HPDE6-E6E7 (cell line): ENCODE measurements at regions not wholly inside any gene's neighbourhood (a gene's known extent, or its start where the extent isn't known, plus 50 kb on each side); places are given as distances from the start of the nearest gene placed in this dataset.

Source experiments
- DNase-seq: peaks from one replicate; pipeline ENCODE4 v3.0.0; 2011; ENCODE audit warnings: missing footprints; ENCODE audit errors: extremely low spot score

GRCh38 chr2:129428086-129428660 is 551.3 kb upstream of the RAB6C start:
- no peak for DNase-seq

- no peak for DNase-seq
Observed at GRCh38 chr2:129430911-129431310, 548.6 kb upstream of the RAB6C start.

GRCh38 chr2:129431881-129432280 is 547.6 kb upstream of the RAB6C start:
- DNase-seq: no peak

DNA sequence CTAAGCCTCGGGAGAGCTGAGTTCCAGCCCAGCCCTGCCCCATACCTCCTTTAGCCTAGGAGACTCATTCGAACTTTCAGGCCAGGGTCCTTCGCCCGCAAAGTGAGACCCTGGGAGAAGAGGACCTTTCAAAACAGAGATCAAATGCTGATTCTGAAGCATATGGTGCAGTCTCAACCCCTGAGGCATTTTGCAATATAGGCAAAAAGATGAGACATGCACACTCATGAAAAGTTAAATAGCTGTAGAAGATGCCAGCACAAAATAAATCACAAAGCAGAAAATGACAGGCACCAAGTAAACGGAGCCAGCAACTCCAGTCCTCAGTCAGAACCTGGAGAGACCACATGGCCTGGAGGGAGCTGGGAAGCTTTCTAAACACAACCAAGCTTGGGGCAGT is 542.7 kb upstream of the RAB6C start:
- no peak for DNase-seq

- DNase-seq: no peak
Observed at GRCh38 chr2:129437725-129438124, 541.7 kb upstream of the RAB6C start.

- DNase-seq: no peak
Observed at GRCh38 chr2:129438501-129439057, 540.9 kb upstream of the RAB6C start.

DNA sequence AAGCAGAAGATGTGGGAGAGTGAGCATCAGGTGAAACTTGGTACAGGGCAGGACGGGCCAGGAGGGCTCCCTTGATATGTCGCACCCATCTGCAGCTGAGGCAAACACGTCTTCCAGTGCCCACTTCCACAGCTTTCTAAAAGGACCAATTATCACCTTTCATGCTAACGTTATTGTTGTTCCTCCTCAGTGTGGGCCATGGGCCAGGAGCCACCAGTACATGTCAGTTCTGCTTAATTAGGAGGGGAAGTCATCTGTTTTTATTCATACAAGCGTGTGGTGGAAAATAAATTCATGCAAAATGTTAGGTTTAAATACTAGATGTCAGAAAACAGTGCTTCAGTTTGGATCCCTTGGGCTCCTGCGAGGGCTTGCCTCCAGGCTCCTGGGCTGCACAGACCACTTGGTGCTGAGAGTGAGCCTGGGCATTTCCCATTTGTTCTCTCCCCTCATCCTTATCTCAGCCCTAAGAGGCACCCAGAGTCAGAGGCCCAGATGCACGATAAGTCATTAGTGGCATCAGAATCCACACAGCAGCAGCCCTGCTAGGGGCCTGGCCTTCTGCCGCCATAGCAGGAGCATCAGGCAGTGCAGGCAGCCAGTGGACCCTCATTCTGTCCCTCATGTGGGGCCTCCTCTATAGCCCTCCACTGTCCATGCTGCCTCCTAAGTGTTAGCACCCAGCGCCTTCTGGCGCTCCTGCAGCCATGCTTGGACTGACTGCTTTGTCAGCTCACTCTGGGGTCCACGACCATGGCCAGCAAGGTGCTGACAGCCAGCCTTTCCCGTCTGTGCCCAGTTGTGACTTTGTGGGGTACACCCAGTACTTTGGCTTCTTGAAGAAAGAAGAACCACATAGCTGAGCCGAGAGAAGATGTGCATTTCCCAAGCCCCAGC is 539.8 kb upstream of the RAB6C start:
- DNase-seq: no peak

DNA sequence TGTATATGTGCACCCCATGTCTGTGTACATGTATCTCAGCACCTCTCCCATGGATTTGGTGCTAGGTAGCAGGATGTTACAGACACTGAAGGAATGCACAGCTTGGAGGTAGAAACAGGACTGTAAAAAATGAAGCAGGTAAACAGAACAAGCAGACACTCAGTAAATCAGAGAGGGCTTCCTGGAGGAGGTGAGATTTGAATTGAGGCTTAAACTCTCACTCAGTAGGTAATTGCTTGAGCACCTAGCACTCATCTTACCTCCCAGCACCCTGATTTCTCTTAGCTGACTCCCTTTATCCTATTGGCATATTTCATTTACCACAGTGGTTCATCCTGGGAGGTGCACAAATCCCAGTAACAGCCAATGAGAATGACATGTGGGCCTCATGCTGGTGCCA is 537.9 kb upstream of the RAB6C start:
- no peak for DNase-seq

DNA sequence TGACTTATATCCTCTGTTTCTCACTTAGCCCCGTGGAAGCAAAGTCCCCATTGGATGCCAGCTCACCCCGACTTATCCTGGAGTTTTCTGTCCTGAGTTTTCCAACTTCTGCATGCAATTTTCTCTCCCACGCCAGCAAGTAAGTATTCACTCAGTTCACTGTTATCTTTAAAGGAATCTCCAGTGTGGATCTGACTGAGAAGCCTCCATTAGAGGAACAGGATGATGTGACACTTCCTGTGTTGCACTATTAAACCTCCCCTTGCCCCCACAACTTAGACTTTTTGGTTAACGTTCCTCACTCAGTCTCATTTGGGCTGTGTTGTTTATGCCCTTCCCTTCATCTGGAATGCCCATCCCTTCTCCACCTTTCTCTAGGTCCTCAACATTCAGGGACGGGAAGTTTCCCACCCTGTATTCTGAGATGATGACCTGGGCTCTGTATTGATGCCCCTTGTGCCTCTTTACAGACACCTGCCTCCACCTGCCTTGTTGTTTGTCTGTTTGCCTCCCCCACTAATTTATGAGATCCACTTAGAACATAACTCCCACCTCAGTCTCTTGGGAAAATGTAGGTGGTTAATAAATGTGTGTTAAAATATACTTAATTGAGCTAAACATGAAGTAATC is 536.1 kb upstream of the RAB6C start:
- no peak for DNase-seq

GRCh38 chr2:129443865-129444739 is 535.4 kb upstream of the RAB6C start:
- DNase-seq: no peak

- no peak for DNase-seq
Observed at GRCh38 chr2:129444751-129445150, 534.7 kb upstream of the RAB6C start.

DNA sequence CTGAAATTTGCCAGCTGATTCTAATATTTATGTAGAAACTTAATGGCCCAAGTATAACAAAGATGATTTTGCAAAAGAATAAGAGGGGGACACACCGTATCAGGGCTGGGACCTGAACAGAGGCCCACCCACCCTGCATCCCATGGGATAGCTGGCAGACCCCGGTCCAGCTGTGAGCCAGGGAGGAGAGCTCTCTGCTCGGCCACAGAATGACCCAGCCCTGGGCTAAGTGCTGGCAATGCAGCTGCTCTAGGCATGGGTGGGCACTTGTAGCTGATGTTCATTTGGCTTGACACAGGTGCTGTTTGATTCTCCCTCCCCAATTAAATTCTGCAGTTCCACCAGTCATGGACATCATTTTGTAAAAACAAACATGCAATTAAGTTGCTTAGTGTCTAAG is 522.8 kb upstream of the RAB6C start:
- DNase-seq: no peak

- no peak for DNase-seq
Observed at GRCh38 chr2:129457277-129457818, 522.1 kb upstream of the RAB6C start.

DNA sequence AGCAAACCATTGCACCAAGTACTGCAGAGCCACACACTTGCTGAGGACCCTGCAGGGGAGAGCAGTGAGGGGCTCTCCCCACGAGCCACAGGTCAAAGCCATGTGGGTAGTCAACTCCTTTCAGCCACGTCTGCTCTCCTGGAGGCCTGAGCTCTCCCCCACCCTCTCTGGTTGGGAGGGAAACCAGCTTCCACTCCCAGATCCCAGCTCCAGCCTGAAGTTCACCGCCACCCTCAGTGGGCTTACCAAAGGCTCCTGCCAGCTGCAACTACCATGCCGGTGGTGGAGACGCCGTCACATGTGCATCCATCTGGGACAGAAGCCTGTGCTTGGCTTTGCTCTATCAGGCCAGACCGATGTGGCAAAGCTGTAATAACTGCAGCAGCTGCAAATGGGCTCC is 521.5 kb upstream of the RAB6C start:
- no peak for DNase-seq

GRCh38 chr2:129458436-129458835 is 521.0 kb upstream of the RAB6C start:
- DNase-seq: no peak

DNA sequence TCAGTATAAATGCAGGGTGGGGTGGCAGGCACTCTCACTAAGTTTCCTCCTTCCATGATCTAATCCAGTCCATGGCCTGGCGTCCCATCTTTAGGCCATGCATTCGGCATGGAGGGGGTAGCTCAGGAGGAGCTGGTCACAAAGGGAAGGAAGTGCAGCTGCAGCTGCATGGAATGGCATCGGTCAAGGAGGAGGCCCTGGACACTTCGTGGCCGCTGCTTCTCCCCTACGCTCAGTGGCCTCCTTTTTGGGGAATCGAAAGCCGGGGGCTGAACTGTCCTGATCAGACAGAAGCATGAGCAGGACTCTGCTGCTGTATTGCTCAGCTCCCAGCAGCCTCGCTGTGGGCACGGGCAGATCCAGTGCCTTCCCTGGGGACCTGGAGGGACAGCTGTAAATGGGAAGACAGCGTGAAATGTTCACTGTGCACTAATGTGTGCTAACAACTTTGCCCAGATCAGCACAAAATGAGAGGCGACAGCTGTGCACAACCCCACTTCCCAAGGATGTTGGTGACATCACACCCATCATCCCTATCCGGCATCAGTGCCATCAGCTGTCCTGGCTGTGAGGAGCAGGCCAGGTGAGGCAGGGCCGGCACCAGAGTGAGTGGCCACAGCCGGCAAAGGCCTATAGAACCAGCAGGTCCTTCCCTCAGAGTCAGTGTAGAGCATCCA is 520.1 kb upstream of the RAB6C start:
- DNase-seq: no peak

GRCh38 chr2:129459881-129460280 is 519.6 kb upstream of the RAB6C start:
- no peak for DNase-seq

DNA sequence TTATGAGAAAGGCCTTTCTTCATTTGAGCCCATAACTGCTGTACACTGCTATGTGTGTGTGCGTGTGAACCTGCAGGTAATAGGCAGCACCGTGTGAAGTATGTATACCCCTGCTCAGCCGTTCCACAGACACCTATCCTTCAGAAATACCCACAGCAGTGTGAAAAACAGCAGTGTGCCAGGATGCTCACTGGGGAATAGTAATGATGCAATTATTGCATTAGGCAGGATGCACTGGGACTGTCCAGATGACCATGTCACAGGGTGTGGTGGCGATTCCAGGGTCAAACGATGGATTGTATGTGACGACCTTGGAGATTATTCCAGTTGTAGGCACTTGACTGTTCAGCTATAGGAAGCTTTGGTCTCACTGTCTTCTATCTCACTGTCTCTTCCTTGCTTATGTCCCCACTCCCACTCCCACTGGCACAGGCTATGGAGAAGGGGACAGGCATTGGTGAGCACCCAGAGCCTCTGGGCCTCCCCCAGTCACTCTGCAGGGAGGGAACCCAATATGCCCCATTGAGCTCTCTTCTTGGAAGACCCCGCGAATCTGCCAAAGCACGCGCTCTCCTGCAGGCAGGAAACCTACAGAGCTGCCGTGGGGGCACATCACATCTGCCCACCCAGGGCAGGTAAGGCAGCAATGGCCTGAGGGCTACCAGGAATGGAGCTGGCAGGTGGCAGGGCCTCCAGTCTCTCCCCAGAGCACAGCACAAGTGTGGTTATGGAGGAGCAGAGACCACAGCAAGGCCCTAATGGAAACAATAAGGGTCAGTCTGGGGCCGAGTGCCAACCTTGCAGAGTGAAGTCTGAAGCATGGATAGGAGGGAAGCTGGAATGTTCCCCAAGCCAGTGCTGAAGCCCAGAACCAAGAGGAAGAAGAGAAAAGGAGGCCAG is 518.9 kb upstream of the RAB6C start:
- no peak for DNase-seq

GRCh38 chr2:129462349-129462748 is 517.1 kb upstream of the RAB6C start:
- DNase-seq: no peak

DNA sequence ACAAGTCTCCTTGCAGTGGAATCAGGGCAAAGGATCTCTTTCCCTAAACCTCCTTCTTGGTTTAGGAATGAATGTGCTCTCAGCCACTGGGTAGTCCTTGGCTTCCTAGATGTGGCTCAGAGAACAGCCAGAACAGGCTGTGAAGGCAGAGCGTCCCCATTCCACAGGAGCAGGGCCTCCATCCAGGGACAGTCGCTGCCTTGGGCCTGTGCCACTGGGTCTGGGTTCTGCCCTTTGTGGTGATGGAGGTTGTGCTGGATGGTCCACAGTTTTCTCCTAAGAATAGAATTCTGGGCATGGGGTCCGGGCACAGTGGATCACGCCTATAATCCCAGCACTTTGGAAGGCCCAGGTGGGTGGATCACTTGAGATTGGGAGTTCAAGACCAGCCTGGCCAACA is 516.5 kb upstream of the RAB6C start:
- no peak for DNase-seq
